ENCODE measurements at regions not wholly inside any gene's neighbourhood (a gene's known extent, or its start where the extent isn't known, plus 50 kb on each side); places are given as distances from the start of the nearest gene placed in this dataset.

DNA sequence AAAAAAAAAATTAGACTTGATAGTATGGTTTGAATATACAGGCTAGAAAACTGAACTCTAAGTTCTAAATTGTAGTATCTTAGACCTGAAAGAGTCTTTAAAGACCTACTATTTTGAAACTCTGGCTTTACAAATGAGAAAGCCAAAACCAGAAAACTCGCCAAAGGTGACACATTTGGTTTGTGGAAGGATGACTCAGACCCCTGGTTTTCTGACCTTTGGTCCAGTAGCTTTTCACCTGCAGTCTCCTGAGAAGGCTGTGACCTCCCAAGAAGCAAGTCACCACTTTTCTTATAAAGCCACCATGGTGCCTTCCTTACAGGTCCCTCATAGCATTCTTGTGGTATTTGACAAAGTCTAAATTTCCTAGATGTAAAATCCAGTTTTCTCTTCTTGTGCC, 102.1 kb upstream of the CEP78 start:
- TF ChIP-seq, protein P1, sequence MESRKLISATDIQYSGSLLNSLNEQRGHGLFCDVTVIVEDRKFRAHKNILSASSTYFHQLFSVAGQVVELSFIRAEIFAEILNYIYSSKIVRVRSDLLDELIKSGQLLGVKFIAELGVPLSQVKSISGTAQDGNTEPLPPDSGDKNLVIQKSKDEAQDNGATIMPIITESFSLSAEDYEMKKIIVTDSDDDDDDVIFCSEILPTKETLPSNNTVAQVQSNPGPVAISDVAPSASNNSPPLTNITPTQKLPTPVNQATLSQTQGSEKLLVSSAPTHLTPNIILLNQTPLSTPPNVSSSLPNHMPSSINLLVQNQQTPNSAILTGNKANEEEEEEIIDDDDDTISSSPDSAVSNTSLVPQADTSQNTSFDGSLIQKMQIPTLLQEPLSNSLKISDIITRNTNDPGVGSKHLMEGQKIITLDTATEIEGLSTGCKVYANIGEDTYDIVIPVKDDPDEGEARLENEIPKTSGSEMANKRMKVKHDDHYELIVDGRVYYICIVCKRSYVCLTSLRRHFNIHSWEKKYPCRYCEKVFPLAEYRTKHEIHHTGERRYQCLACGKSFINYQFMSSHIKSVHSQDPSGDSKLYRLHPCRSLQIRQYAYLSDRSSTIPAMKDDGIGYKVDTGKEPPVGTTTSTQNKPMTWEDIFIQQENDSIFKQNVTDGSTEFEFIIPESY (IDR thresholded peaks at IDR 0.05; ENCODE audit: extremely low read depth, insufficient replicate concordance, low read length): no peak
- TF ChIP-seq RAD21 (IDR thresholded peaks at IDR 0.05; ENCODE audit: low read depth): no peak
- TF ChIP-seq TCF7L2 (IDR thresholded peaks at IDR 0.05; ENCODE audit: borderline replicate concordance, extremely low read depth, insufficient read depth, insufficient read length): no peak
- TF ChIP-seq, protein P2, sequence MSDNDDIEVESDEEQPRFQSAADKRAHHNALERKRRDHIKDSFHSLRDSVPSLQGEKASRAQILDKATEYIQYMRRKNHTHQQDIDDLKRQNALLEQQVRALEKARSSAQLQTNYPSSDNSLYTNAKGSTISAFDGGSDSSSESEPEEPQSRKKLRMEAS (IDR thresholded peaks at IDR 0.05): no peak
- no peak for TF ChIP-seq SIN3A (IDR thresholded peaks at IDR 0.05; ENCODE audit: low read depth)
- no peak for TF ChIP-seq SP1 (IDR thresholded peaks at IDR 0.05; ENCODE audit: low read depth)
- TF ChIP-seq, protein P3, sequence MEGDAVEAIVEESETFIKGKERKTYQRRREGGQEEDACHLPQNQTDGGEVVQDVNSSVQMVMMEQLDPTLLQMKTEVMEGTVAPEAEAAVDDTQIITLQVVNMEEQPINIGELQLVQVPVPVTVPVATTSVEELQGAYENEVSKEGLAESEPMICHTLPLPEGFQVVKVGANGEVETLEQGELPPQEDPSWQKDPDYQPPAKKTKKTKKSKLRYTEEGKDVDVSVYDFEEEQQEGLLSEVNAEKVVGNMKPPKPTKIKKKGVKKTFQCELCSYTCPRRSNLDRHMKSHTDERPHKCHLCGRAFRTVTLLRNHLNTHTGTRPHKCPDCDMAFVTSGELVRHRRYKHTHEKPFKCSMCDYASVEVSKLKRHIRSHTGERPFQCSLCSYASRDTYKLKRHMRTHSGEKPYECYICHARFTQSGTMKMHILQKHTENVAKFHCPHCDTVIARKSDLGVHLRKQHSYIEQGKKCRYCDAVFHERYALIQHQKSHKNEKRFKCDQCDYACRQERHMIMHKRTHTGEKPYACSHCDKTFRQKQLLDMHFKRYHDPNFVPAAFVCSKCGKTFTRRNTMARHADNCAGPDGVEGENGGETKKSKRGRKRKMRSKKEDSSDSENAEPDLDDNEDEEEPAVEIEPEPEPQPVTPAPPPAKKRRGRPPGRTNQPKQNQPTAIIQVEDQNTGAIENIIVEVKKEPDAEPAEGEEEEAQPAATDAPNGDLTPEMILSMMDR (IDR thresholded peaks at IDR 0.05 in 2 of 3, conservative IDR thresholded peaks at IDR 0.05 in 1 of 3; ENCODE audit: borderline replicate concordance in 1 of 3, insufficient read depth in 1 of 3, low read depth in 2 of 3, low read length in 2 of 3): no peak
- no peak for TF ChIP-seq CBX3 (IDR thresholded peaks at IDR 0.05; ENCODE audit: low read depth)
- TF ChIP-seq POLR2A (IDR thresholded peaks at IDR 0.05; ENCODE audit: borderline replicate concordance, extremely low read depth, insufficient read depth, insufficient read length): no peak
- no peak for TF ChIP-seq CEBPB (IDR thresholded peaks at IDR 0.05; ENCODE audit: low read depth)
- TF ChIP-seq EZH2phosphoT487 (IDR thresholded peaks at IDR 0.05; ENCODE audit: borderline replicate concordance): no peak
- TF ChIP-seq ZFX (IDR thresholded peaks at IDR 0.05): no peak
- no peak for TF ChIP-seq ELF1 (IDR thresholded peaks at IDR 0.05; ENCODE audit: borderline replicate concordance, low read depth)
- TF ChIP-seq EZH2 (IDR thresholded peaks at IDR 0.05): no peak
- TF ChIP-seq SRF (IDR thresholded peaks at IDR 0.05; ENCODE audit: low read depth): no peak
- H3K27me3 ChIP-seq (ENCODE audit: insufficient read depth, low read length): no peaks in the 10 kb centered on the region
- H3K27ac ChIP-seq (ENCODE audit: low read depth, low read length): no peak overlapping the region
- no peaks in the 10 kb centered on the region for H4K20me1 ChIP-seq (ENCODE audit: insufficient read depth)
- H3K4me1 ChIP-seq (ENCODE audit: control insufficient read depth in 1 of 2, insufficient read depth in 2 of 2, low read length in 2 of 2): peaks cover 0 to 9% of the 10 kb centered on the region in 2 experiments; a peak in 1 of 4 replicates
- no peak overlapping the region for H3K4me2 ChIP-seq (ENCODE audit: low read length)
- ChIA-PET POLR2A (no interaction called here), CTCF (no interaction called here), RAD21 (ENCODE audit: low non-redundant PET in 1 of 2, low total read pairs in 2 of 2, uncharacterized antibody in 2 of 2, unreplicated experiment in 2 of 2) (interaction anchor here in 1 of 2 experiments (0.7 kb wide), 1 partner anchor 472 kb away, joined by 5 read pairs; no protein-coding TSS in a partner anchor)
- no peaks in the 10 kb centered on the region for H3K9me3 ChIP-seq (ENCODE audit: control insufficient read depth in 1 of 2, insufficient read depth in 1 of 2, low read depth in 1 of 2, low read length in 2 of 2)
- H2AFZ ChIP-seq (ENCODE audit: low read depth, low read length, poor library complexity, severe bottlenecking): no peak overlapping the region
- DNase-seq (ENCODE audit: low read depth, low spot score): no peak
- no peak overlapping the region for H3K4me3 ChIP-seq (replicated peaks in 1 of 2; ENCODE audit: low read depth in 1 of 2, low read length in 2 of 2)
- H3K9me2 ChIP-seq (ENCODE audit: insufficient read depth): no peaks in the 10 kb centered on the region
- no peaks in the 10 kb centered on the region for H3K79me2 ChIP-seq (ENCODE audit: insufficient read depth, low read length)
- intact Hi-C loops (cut with micrococcal nuclease): no loop called here
- no peak for ATAC-seq
- H3K36me3 ChIP-seq (ENCODE audit: control insufficient read depth in 1 of 2, insufficient read depth in 2 of 2, low read length in 2 of 2): no peaks in the 10 kb centered on the region
- BruUV-seq (replicated peaks): no TSS peak
- no peak overlapping the region for H3K9ac ChIP-seq (ENCODE audit: low read length)

Measured in HCT116 (cell line).